Stimulated activated CD8-positive, alpha-beta memory T cell treated with anti-CD3 and anti-CD28 coated beads, Interleukin-15, amount 100 ng/mL, for 24 hours (primary cell): ENCODE measurements at regions not wholly inside any gene's neighbourhood (a gene's known extent, or its start where the extent isn't known, plus 50 kb on each side); places are given as distances from the start of the nearest gene placed in this dataset.

Source experiments
- DNase-seq: peaks from one replicate; pipeline ENCODE4 v3.0.0-alpha.2; 2020; ENCODE audit warnings: low read depth

GRCh38 chr4:153138736-153139135, 65.5 kb upstream of the TRIM2 start:
- no peak for DNase-seq

- DNase-seq = no peak
These were observed 63.9 kb upstream of the TRIM2 start for GRCh38 chr4:153140294-153140693.

GRCh38 chr4:153141238-153141637, 63.0 kb upstream of the TRIM2 start:
- DNase-seq = no peak

GRCh38 chr4:153142700-153143438, 61.4 kb upstream of the TRIM2 start:
- DNase-seq = no peak

GRCh38 chr4:153143527-153144348, 60.5 kb upstream of the TRIM2 start:
- no peak for DNase-seq

- DNase-seq = no peak
These were observed 58.2 kb upstream of the TRIM2 start for GRCh38 chr4:153146031-153146430.

GRCh38 chr4:153146961-153147360, 57.3 kb upstream of the TRIM2 start:
- no peak for DNase-seq

- no peak for DNase-seq
These were observed 55.5 kb upstream of the TRIM2 start for GRCh38 chr4:153148791-153149190.

- no peak for DNase-seq
These were observed 52.4 kb upstream of the TRIM2 start for GRCh38 chr4:153151535-153152455.

GRCh38 chr4:153152501-153153338, 51.5 kb upstream of the TRIM2 start:
- DNase-seq = peak; percentile 31

- DNase-seq = peak; percentile 24
These were observed 50.8 kb upstream of the TRIM2 start for GRCh38 chr4:153153339-153153871.

GRCh38 chr4:153154007-153154975, 50.0 kb upstream of the TRIM2 start:
- no peak for DNase-seq
